ENCODE measurements at regions not wholly inside any gene's neighbourhood (a gene's known extent, or its start where the extent isn't known, plus 50 kb on each side); places are given as distances from the start of the nearest gene placed in this dataset.

GRCh38 chr12:5232826-5233500, 189.3 kb downstream of the KCNA5 start:
- no peak for DNase-seq

GRCh38 chr12:5236022-5236640, 192.5 kb downstream of the KCNA5 start:
- no peak for DNase-seq

GRCh38 chr12:5242440-5242839, 189.5 kb upstream of the NTF3 start:
- DNase-seq: no peak

- DNase-seq: no peak
Measured at GRCh38 chr12:5243014-5243413, 188.9 kb upstream of the NTF3 start.

GRCh38 chr12:5244513-5244972, 187.4 kb upstream of the NTF3 start:
- DNase-seq: no peak

GRCh38 chr12:5246196-5246595, 185.7 kb upstream of the NTF3 start:
- DNase-seq: no peak

GRCh38 chr12:5247144-5247543, 184.8 kb upstream of the NTF3 start:
- no peak for DNase-seq

GRCh38 chr12:5248230-5248629, 183.7 kb upstream of the NTF3 start:
- no peak for DNase-seq

- DNase-seq: no peak
Measured at GRCh38 chr12:5248999-5249526, 182.8 kb upstream of the NTF3 start.

- DNase-seq: no peak
Measured at GRCh38 chr12:5251092-5251491, 180.8 kb upstream of the NTF3 start.

- no peak for DNase-seq
Measured at GRCh38 chr12:5251786-5252185, 180.1 kb upstream of the NTF3 start.

- no peak for DNase-seq
Measured at GRCh38 chr12:5254703-5255102, 177.2 kb upstream of the NTF3 start.

GRCh38 chr12:5257763-5258495, 174.0 kb upstream of the NTF3 start:
- DNase-seq: no peak

- DNase-seq: no peak
Measured at GRCh38 chr12:5258498-5258897, 173.4 kb upstream of the NTF3 start.

GRCh38 chr12:5258926-5259325, 173.0 kb upstream of the NTF3 start:
- DNase-seq: no peak

- DNase-seq: no peak
Measured at GRCh38 chr12:5259523-5259922, 172.4 kb upstream of the NTF3 start.

- DNase-seq: no peak
Measured at GRCh38 chr12:5260086-5260485, 171.8 kb upstream of the NTF3 start.

GRCh38 chr12:5260591-5261086, 171.3 kb upstream of the NTF3 start:
- no peak for DNase-seq

- no peak for DNase-seq
Measured at GRCh38 chr12:5262450-5262849, 169.5 kb upstream of the NTF3 start.

- no peak for DNase-seq
Measured at GRCh38 chr12:5262885-5263284, 169.0 kb upstream of the NTF3 start.

GRCh38 chr12:5264006-5264405, 167.9 kb upstream of the NTF3 start:
- DNase-seq: no peak

- DNase-seq: no peak
Measured at GRCh38 chr12:5267603-5268423, 164.1 kb upstream of the NTF3 start.
